HepG2 (cell line): ENCODE measurements at regions not wholly inside any gene's neighbourhood (a gene's known extent, or its start where the extent isn't known, plus 50 kb on each side); places are given as distances from the start of the nearest gene placed in this dataset.

Source experiments
- ATAC-seq: fragments of 200-7000 bp; cut with Tn5 transposase; 3 replicates; pipeline ENCODE4 v1.9.1; 2020; ENCODE audit warnings: mild to moderate bottlenecking, moderate library complexity
- BruUV-seq: library from RNA; stranded (reverse); fragments of 400-500 nt; replicated peaks from 2 replicates; lab custom pipeline; 2021; lab: Mats Ljungman, UMichigan
- CTCF ChIA-PET: fragments of 300-600 bp; formaldehyde crosslinking; extraction: SDS; loops from one replicate; lab custom pipeline; 2021; ENCODE audit warnings: low total read pairs, inconsistent platforms, low intra/inter-chr PET ratio; lab: Yijun Ruan, JAX
- POLR2A ChIA-PET: fragments of 350-600 bp; sonication (Branson Sonifier 250); formaldehyde crosslinking; loops from one replicate; lab custom pipeline; 2020; ENCODE audit warnings: antibody characterized with exemption, inconsistent platforms; lab: Yijun Ruan, JAX
- DNase-seq: peaks from one replicate; pipeline ENCODE4 v3.0.0-alpha.2; 2015; ENCODE audit warnings: low spot score
- FAIRE-seq: peaks from 3 replicates; lab custom pipeline; 2011; peaks lifted over from hg19 to GRCh38; lab: Jason Lieb, UNC
- H2AFZ ChIP-seq: one replicate; pipeline ENCODE4 v1.6.1; 2011; ENCODE audit warnings: low read length, inconsistent platforms
- H3K27ac ChIP-seq: fragments of 300-600 bp; 3 replicates; pipeline ENCODE4 v1.8.0; 2011; ENCODE audit warnings: mixed run types, mild to moderate bottlenecking, mixed read lengths, low read length, inconsistent platforms; ENCODE audit not compliant: insufficient read depth; ENCODE audit errors: extremely low read length
- H3K27me3 ChIP-seq, 2 experiments: fragments of 200-600 bp in 1 of 2; 2 replicates in 1 of 2; 3 replicates in 1 of 2; pipeline versions ENCODE4 v1.6.0 to v1.8.0; 2011; ENCODE audit warnings: low read length in 2 of 2, mild to moderate bottlenecking in 2 of 2, moderate library complexity in 2 of 2, inconsistent platforms in 1 of 2; ENCODE audit not compliant: insufficient read depth in 2 of 2, control insufficient read depth in 1 of 2
- H3K36me3 ChIP-seq, 2 experiments: fragments of 200-600 bp in 1 of 2; replicated peaks in 1 of 2; 2 replicates in 1 of 2; 3 replicates in 1 of 2; pipeline versions ENCODE4 v1.5.1 to v1.8.0; 2011; ENCODE audit warnings: low read length in 2 of 2, inconsistent platforms in 1 of 2; ENCODE audit not compliant: insufficient read depth in 2 of 2, control insufficient read depth in 1 of 2
- H3K4me1 ChIP-seq: 2 replicates; pipeline ENCODE4 v1.5.1; 2012; ENCODE audit warnings: low read length, inconsistent platforms; ENCODE audit not compliant: insufficient read depth
- H3K4me2 ChIP-seq: 2 replicates; pipeline ENCODE4 v1.6.0; 2011; ENCODE audit warnings: low read depth, low read length, inconsistent platforms
- H3K4me3 ChIP-seq, 3 experiments: fragments of 200-600 bp in 1 of 3; sonication (generic), shearing (Covaris generic) in 1 of 3; replicated peaks in 1 of 3; 2 replicates each; pipeline ENCODE4 v1.5.1; 2011 to 2016; ENCODE audit warnings: low read length in 3 of 3, inconsistent platforms in 2 of 3, low read depth in 2 of 3, mild to moderate bottlenecking in 2 of 3, control low read depth in 1 of 3, mixed read lengths in 1 of 3; ENCODE audit not compliant: insufficient read depth in 1 of 3
- H3K79me2 ChIP-seq: one replicate; pipeline ENCODE4 v1.6.1; 2011; ENCODE audit warnings: low read length, inconsistent platforms; ENCODE audit not compliant: insufficient read depth
- H3K9ac ChIP-seq: 2 replicates; pipeline ENCODE4 v1.6.0; 2011; ENCODE audit warnings: mild to moderate bottlenecking, low read depth, low read length, inconsistent platforms; ENCODE audit not compliant: insufficient read depth
- H3K9me3 ChIP-seq: 2 replicates; pipeline ENCODE4 v1.5.1; 2012; ENCODE audit warnings: mild to moderate bottlenecking, low read length
- H4K20me1 ChIP-seq: 2 replicates; pipeline ENCODE4 v1.6.0; 2011; ENCODE audit warnings: inconsistent platforms, mild to moderate bottlenecking, low read length, moderate library complexity; ENCODE audit not compliant: insufficient read depth
- CC2D1A ChIP-seq: sonication (generic); formaldehyde crosslinking; IDR thresholded peaks from 2 replicates; pipeline ENCODE4 v1.8.1; 2023; ENCODE audit warnings: mild to moderate bottlenecking, missing genetic modification reagents
- LCORL ChIP-seq, 2 experiments: fragments of 450-650 bp in 1 of 2; sonication (generic) in 1 of 2; formaldehyde crosslinking in 1 of 2; IDR thresholded peaks; 2 replicates each; pipeline versions ENCODE4 v1.5.0 to v1.6.1; 2017 to 2020; ENCODE audit warnings: antibody characterized with exemption in 1 of 2, missing genetic modification reagents in 1 of 2
- PAX8 ChIP-seq: sonication (generic); formaldehyde crosslinking; IDR thresholded peaks from 2 replicates; pipeline ENCODE4 v1.8.0; 2022; ENCODE audit warnings: mild to moderate bottlenecking, missing genetic modification reagents, borderline replicate concordance
- PCBP2 ChIP-seq: fragments of 200-400 bp; formaldehyde crosslinking; optimal IDR thresholded peaks from 2 replicates; pipeline ENCODE3; 2018; ENCODE audit warnings: low read length, low read depth; ENCODE audit not compliant: poor library complexity, severe bottlenecking
- RFX5 ChIP-seq: IDR thresholded peaks from 2 replicates; pipeline ENCODE4 v1.6.1; 2011; ENCODE audit warnings: low read depth, low read length, improper control_type of control experiment
- ZNF280D ChIP-seq: sonication (generic); formaldehyde crosslinking; IDR thresholded peaks from 2 replicates; pipeline ENCODE4 v1.5.1; 2020; ENCODE audit warnings: mild to moderate bottlenecking, missing genetic modification reagents
- ZNF546 ChIP-seq: sonication (generic); formaldehyde crosslinking; conservative IDR thresholded peaks from 2 replicates; pipeline ENCODE4 v1.8.1; 2023; ENCODE audit warnings: mild to moderate bottlenecking, missing genetic modification reagents
- ZNF564 ChIP-seq: sonication (generic); formaldehyde crosslinking; IDR thresholded peaks from 2 replicates; pipeline ENCODE4 v1.8.1; 2023; ENCODE audit warnings: mild to moderate bottlenecking, missing genetic modification reagents
- ZNF580 ChIP-seq: IDR thresholded peaks from 2 replicates; pipeline ENCODE4 v1.6.1; 2016; ENCODE audit warnings: low read depth, borderline replicate concordance
- ZNF776 ChIP-seq: sonication (generic); formaldehyde crosslinking; IDR thresholded peaks from 2 replicates; pipeline ENCODE4 v1.4.0; 2020; ENCODE audit warnings: mild to moderate bottlenecking, missing genetic modification reagents
- ZNF891 ChIP-seq: sonication (generic); formaldehyde crosslinking; IDR thresholded peaks from 2 replicates; pipeline ENCODE4 v1.5.0; 2020; ENCODE audit warnings: mild to moderate bottlenecking, missing genetic modification reagents
- WGBS: methylation state at CpG from one replicate; pipeline ENCODE4 v1.1.6; 2017; ENCODE audit warnings: low lambda C conversion rate; 5-methylcytosine and 5-hydroxymethylcytosine counted together
- in situ Hi-C: cut with HindIII; loops from 2 replicates; pipeline ENCODE4 v1.10.0; 2017; ENCODE audit warnings: low pct_unique_long_range_greater_than_20kb; ENCODE audit not compliant: extremely low pct_ligation_motif_present
- intact Hi-C: fragments of 100-400 bp; cut with micrococcal nuclease; formaldehyde crosslinking; loops from one replicate; pipeline ENCODE4 v1.10.0; 2022; ENCODE audit not compliant: unreplicated experiment

DNA sequence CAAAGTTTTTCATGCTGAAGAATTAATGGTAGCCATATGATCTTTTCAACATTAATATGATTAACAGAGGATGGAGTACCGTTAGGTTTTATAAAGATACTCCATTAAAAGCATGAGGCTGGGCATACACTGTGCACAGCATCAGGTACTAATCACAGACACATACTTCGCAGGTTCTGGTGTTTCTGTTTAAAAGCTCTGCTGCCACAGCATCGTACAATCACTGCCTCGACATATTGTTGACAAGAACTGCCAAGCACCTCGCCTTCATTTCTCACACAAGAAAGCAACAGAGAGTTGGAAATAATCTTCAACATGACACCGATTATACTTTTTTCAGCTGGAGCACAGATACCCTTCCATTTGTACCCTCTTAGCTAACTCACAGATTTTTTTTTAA, 753.4 kb upstream of the FAM241A start:
- CTCF ChIA-PET: no interaction called here
- Histone ChIP-seq H3K4me3 (no peak overlapping the region), H3K9me3 (no peaks in the 10 kb centered on the region; the same call in 1 of the 2 replicates), H3K9ac (no peak overlapping the region), H3K79me2 (no peaks in the 10 kb centered on the region), H3K4me2 (no peak overlapping the region), H4K20me1 (no peaks in the 10 kb centered on the region), H3K27me3 (no peaks in the 10 kb centered on the region), H3K36me3 (no peaks in the 10 kb centered on the region), H2AFZ (no peak overlapping the region), H3K4me1 (no peaks in the 10 kb centered on the region), H3K27ac (no peak overlapping the region)
- intact Hi-C loops (no loop called here), in situ Hi-C loops (no loop called here)
- no TSS peak for BruUV-seq
- POLR2A ChIA-PET: no interaction called here
- ATAC-seq (no peak), FAIRE-seq (no peak), DNase-seq (no peak)
- TF ChIP-seq ZNF580 (CRISPR knock-in tag) (no peak), PCBP2 (no peak), ZNF776 (CRISPR knock-in tag) (no peak), ZNF564 (CRISPR knock-in tag) (no peak), ZNF891 (no peak), RFX5 (no peak), ZNF280D (CRISPR knock-in tag) (no peak), PAX8 (no peak), LCORL (IDR thresholded peaks at IDR 0.05) (no peak), LCORL (CRISPR knock-in tag; IDR thresholded peaks at IDR 0.05) (no peak), ZNF546 (CRISPR knock-in tag) (no peak), CC2D1A (no peak)
- WGBS: 1% methylated on average over 6 of the region's 6 CpGs
